Adrenal gland (tissue), 9 donors: ENCODE measurements at regions not wholly inside any gene's neighbourhood (a gene's known extent, or its start where the extent isn't known, plus 50 kb on each side); places are given as distances from the start of the nearest gene placed in this dataset.

Experiments
- DNase-seq, 7 donors: peaks; one replicate each; pipeline ENCODE4 v3.0.0-alpha.2; 2019 to 2020
- H3K27ac ChIP-seq, 5 donors: fragments of 200-600 bp; sonication (generic) in 4 of 5; 1 replicate in 3 of 5; 2 replicates in 2 of 5; pipeline versions ENCODE4 v1.5.1 to v1.8.0; 2016 to 2020; ENCODE audit warnings: mild to moderate bottlenecking in 1 of 5
- H3K27me3 ChIP-seq: fragments of 200-600 bp; 2 replicates; pipeline ENCODE4 v1.8.0; 2021
- H3K36me3 ChIP-seq, 2 donors: fragments of 200-600 bp; replicated peaks in 1 of 2; 1 replicate in 1 of 2; 2 replicates in 1 of 2; pipeline versions ENCODE4 v1.5.1 to v1.8.0; 2018 to 2022
- H3K4me1 ChIP-seq, 2 donors: fragments of 200-600 bp; replicated peaks in 1 of 2; 1 replicate in 1 of 2; 2 replicates in 1 of 2; pipeline versions ENCODE4 v1.5.1 to v1.8.0; 2018 to 2021
- H3K4me3 ChIP-seq, 4 donors: fragments of 200-600 bp; sonication (generic) in 3 of 4; one replicate each; pipeline ENCODE4 v1.5.1; 2016 to 2018
- H3K9me3 ChIP-seq, 3 donors: fragments of 200-600 bp; sonication (generic) in 1 of 3; replicated peaks in 1 of 3; 1 replicate in 2 of 3; 2 replicates in 1 of 3; pipeline versions ENCODE4 v1.5.1 to v1.8.0; 2016 to 2021
- CTCF ChIP-seq, 6 experiments: fragments of 450-650 bp in 4 of 6; fragments of 200-600 bp in 2 of 6; sonication (generic) in 1 of 6; IDR thresholded peaks; 1 replicate in 5 of 6; 2 replicates in 1 of 6; pipeline versions ENCODE4 v1.5.1 to v1.8.0; 2016 to 2021; ENCODE audit warnings: antibody characterized with exemption in 6 of 6, mild to moderate bottlenecking in 2 of 6, moderate library complexity in 1 of 6
- POLR2A ChIP-seq, 2 donors: fragments of 450-650 bp; IDR thresholded peaks; one replicate each; pipeline ENCODE4 v1.6.1; 2017; ENCODE audit warnings: antibody characterized with exemption in 2 of 2, mild to moderate bottlenecking in 2 of 2, moderate library complexity in 1 of 2
- WGBS, 4 donors: extraction: QIAGEN DNeasy Blood & Tissue Kit in 2 of 4; methylation state at CpG; one replicate each; pipeline versions ENCODE4 v1.1.5 to v1.1.7; 2013 to 2017; 5-methylcytosine and 5-hydroxymethylcytosine counted together
- intact Hi-C, 2 donors: fragments of 100-400 bp; cut with DNase I; formaldehyde crosslinking; loops; one replicate each; pipeline versions ENCODE4 v1.14.1 to v1.15.0; 2022 to 2023
- donor health status: healthy with polysubstance abuse.
- donor health status: Bipolar disorder and iron deficiency.
- donor health status: DM: yes; HTN: yes; CAD: no.
- donor health status: DM: no; HTN: no; CAD: no.
- donor health status: DM: no; HTN: no; CAD: no.

- no peaks in the 10 kb centered on the region for H3K9me3 ChIP-seq
- H3K4me3 ChIP-seq: no peak overlapping the region
- no peaks in the 10 kb centered on the region for H3K4me1 ChIP-seq
- intact Hi-C loops: no loop called here
- no peaks in the 10 kb centered on the region for H3K36me3 ChIP-seq
- H3K27ac ChIP-seq: no peak overlapping the region
- H3K27me3 ChIP-seq: no peaks in the 10 kb centered on the region
- DNase-seq: no peak
- 81 to 90% (median 87%) methylated on average over 2 of the region's 2 CpGs for WGBS, 4 donors
- TF ChIP-seq POLR2A (IDR thresholded peaks at IDR 0.05): no peak
- no peak for TF ChIP-seq CTCF (IDR thresholded peaks at IDR 0.05)
These were observed 390.1 kb downstream of the NXPH1 start for GRCh38 chr7:8823486-8823885.

GRCh38 chr7:8827329-8827728, 393.9 kb downstream of the NXPH1 start:
- intact Hi-C loops: no loop called here
- H3K27ac ChIP-seq: no peak overlapping the region
- WGBS, 4 donors: 74 to 91% (median 88%) methylated on average over 1 of the region's 1 CpG
- no peaks in the 10 kb centered on the region for H3K36me3 ChIP-seq
- no peak for DNase-seq
- TF ChIP-seq CTCF (IDR thresholded peaks at IDR 0.05): no peak
- no peak for TF ChIP-seq POLR2A (IDR thresholded peaks at IDR 0.05)
- H3K4me3 ChIP-seq: no peak overlapping the region
- H3K9me3 ChIP-seq: no peaks in the 10 kb centered on the region
- no peaks in the 10 kb centered on the region for H3K4me1 ChIP-seq
- no peaks in the 10 kb centered on the region for H3K27me3 ChIP-seq

- intact Hi-C loops: no loop called here
- no peaks in the 10 kb centered on the region for H3K9me3 ChIP-seq
- H3K4me1 ChIP-seq: no peaks in the 10 kb centered on the region
- no peak overlapping the region for H3K27ac ChIP-seq
- H3K27me3 ChIP-seq: no peaks in the 10 kb centered on the region
- no peak for DNase-seq
- no peak overlapping the region for H3K4me3 ChIP-seq
- 90 to 97% (median 92%) methylated on average over 4 of the region's 4 CpGs for WGBS, 4 donors
- TF ChIP-seq CTCF (IDR thresholded peaks at IDR 0.05): no peak
- no peak for TF ChIP-seq POLR2A (IDR thresholded peaks at IDR 0.05)
- no peaks in the 10 kb centered on the region for H3K36me3 ChIP-seq
These were observed 395.7 kb downstream of the NXPH1 start for GRCh38 chr7:8829100-8829499.

- Histone ChIP-seq H3K36me3 (no peaks in the 10 kb centered on the region), H3K27me3 (no peaks in the 10 kb centered on the region), H3K27ac (no peak overlapping the region), H3K9me3 (no peaks in the 10 kb centered on the region), H3K4me3 (no peak overlapping the region), H3K4me1 (no peaks in the 10 kb centered on the region)
- TF ChIP-seq POLR2A (IDR thresholded peaks at IDR 0.05) (no peak), CTCF (IDR thresholded peaks at IDR 0.05) (no peak)
- 80 to 87% (median 82%) methylated on average over 4 of the region's 4 CpGs for WGBS, 4 donors
- intact Hi-C loops: no loop called here
- DNase-seq: no peak
These were observed 398.0 kb downstream of the NXPH1 start for GRCh38 chr7:8831376-8831775.
